ENCODE measurements at regions not wholly inside any gene's neighbourhood (a gene's known extent, or its start where the extent isn't known, plus 50 kb on each side); places are given as distances from the start of the nearest gene placed in this dataset.

DNA sequence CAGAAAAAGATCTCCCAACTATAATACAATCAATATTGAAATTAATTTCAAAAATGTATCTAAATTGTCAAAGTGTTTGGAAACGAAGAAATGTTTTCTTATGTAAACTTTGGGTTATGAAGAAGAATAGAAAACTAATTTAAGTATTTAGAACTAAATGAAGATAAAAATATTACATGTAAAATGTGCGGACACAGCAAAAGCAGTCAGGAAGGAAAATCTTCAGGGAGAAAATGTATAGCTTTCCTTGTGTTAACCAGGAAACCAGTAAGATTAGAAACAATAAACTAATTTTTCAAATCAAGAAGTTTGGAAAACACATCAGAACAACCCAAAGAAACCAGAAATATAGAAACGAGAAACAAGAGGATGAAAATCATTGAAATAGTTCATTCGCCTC, 466.5 kb downstream of the BRD1 start:
- TF ChIP-seq CTCF (conservative IDR thresholded peaks at IDR 0.05; ENCODE audit: low read length): no peak
- no peak for TF ChIP-seq EZH2phosphoT487 (IDR thresholded peaks at IDR 0.05; ENCODE audit: borderline replicate concordance)
